CD4-positive, alpha-beta memory T cell (primary cell): ENCODE measurements at regions not wholly inside any gene's neighbourhood (a gene's known extent, or its start where the extent isn't known, plus 50 kb on each side); places are given as distances from the start of the nearest gene placed in this dataset.

Source experiments
- CTCF ChIA-PET: fragments of 350-600 bp; sonication (Branson Sonifier 250); formaldehyde crosslinking; loops from one replicate; lab custom pipeline; 2021; ENCODE audit warnings: inconsistent platforms; ENCODE audit not compliant: partially characterized antibody; lab: Charles Lee
- POLR2A ChIA-PET: fragments of 350-600 bp; sonication (Branson Sonifier 250); formaldehyde crosslinking; loops from one replicate; lab custom pipeline; 2021; ENCODE audit not compliant: partially characterized antibody; lab: Charles Lee
- DNase-seq, 5 donors: peaks; one replicate each; pipeline versions ENCODE4 v3.0.0 to v3.0.0-alpha.2; 2020 to 2022; ENCODE audit warnings: mixed read lengths in 1 of 5
- H3K27ac ChIP-seq: one replicate; pipeline ENCODE4 v1.7.0; 2013; ENCODE audit warnings: low read depth, low read length
- H3K27me3 ChIP-seq: 2 replicates; pipeline ENCODE4 v1.7.0; 2013; ENCODE audit warnings: mild to moderate bottlenecking, low read length, moderate library complexity; ENCODE audit not compliant: insufficient read depth
- H3K36me3 ChIP-seq: 2 replicates; pipeline ENCODE4 v1.7.0; 2013; ENCODE audit warnings: mild to moderate bottlenecking, low read length, moderate library complexity; ENCODE audit not compliant: insufficient read depth
- H3K4me1 ChIP-seq: 2 replicates; pipeline ENCODE4 v1.7.0; 2013; ENCODE audit warnings: mild to moderate bottlenecking, low read length, moderate library complexity; ENCODE audit not compliant: insufficient read depth
- H3K4me3 ChIP-seq, 2 donors: one replicate each; pipeline ENCODE4 v1.7.0; 2013; ENCODE audit warnings: low read length in 2 of 2, mild to moderate bottlenecking in 1 of 2
- H3K9me3 ChIP-seq, 2 donors: one replicate each; pipeline ENCODE4 v1.7.0; 2013; ENCODE audit warnings: low read length in 2 of 2, control low read depth in 1 of 2; ENCODE audit not compliant: control insufficient read depth in 1 of 2
- H3K27ac Mint-ChIP-seq, 7 donors: one replicate each; pipeline ENCODE4 v1.8.0; 2020 to 2021; ENCODE audit warnings: mixed read lengths in 7 of 7, mild to moderate bottlenecking in 6 of 7, inconsistent platforms in 3 of 7, moderate library complexity in 3 of 7
- H3K27me3 Mint-ChIP-seq, 2 donors: one replicate each; pipeline ENCODE4 v1.8.0; 2020 to 2021; ENCODE audit warnings: mixed read lengths in 2 of 2
- H3K36me3 Mint-ChIP-seq, 2 donors: one replicate each; pipeline ENCODE4 v1.8.0; 2020 to 2021; ENCODE audit warnings: mixed read lengths in 2 of 2, inconsistent platforms in 1 of 2, mild to moderate bottlenecking in 1 of 2
- H3K4me1 Mint-ChIP-seq, 4 donors: one replicate each; pipeline ENCODE4 v1.8.0; 2020 to 2021; ENCODE audit warnings: mixed read lengths in 4 of 4, mild to moderate bottlenecking in 1 of 4
- H3K4me3 Mint-ChIP-seq, 8 donors: one replicate each; pipeline ENCODE4 v1.8.0; 2020 to 2021; ENCODE audit warnings: mixed read lengths in 8 of 8, mild to moderate bottlenecking in 7 of 8, moderate library complexity in 6 of 8, inconsistent platforms in 3 of 8
- H3K9me3 Mint-ChIP-seq, 8 donors: one replicate each; pipeline ENCODE4 v1.8.0; 2020 to 2021; ENCODE audit warnings: mixed read lengths in 8 of 8, mild to moderate bottlenecking in 5 of 8, inconsistent platforms in 3 of 8, moderate library complexity in 1 of 8
- intact Hi-C: fragments of 100-400 bp; cut with micrococcal nuclease; formaldehyde crosslinking; loops from one replicate; pipeline ENCODE4 v1.15.1; 2023

- Mint-ChIP-seq H3K9me3 (peaks cover 0 to 11% (median 7%) of the 10 kb centered on the region in 8 donors), H3K4me1 (no peaks in the 10 kb centered on the region), H3K27ac (no peak overlapping the region), H3K4me3 (no peak overlapping the region), H3K27me3 (peaks cover 12 to 14% of the 10 kb centered on the region in 2 donors), H3K36me3 (no peaks in the 10 kb centered on the region)
- no peaks in the 10 kb centered on the region for H3K9me3 ChIP-seq
- H3K36me3 ChIP-seq: no peaks in the 10 kb centered on the region
- no peak overlapping the region for H3K27ac ChIP-seq
- CTCF ChIA-PET: no interaction called here
- POLR2A ChIA-PET: no interaction called here
- intact Hi-C loops: no loop called here
- H3K27me3 ChIP-seq: no peaks in the 10 kb centered on the region
- H3K4me3 ChIP-seq: no peak overlapping the region
- no peak for DNase-seq
- no peaks in the 10 kb centered on the region for H3K4me1 ChIP-seq
Observed at GRCh38 chr16:88315543-88316105, 67.1 kb upstream of the ZNF469 start.

GRCh38 chr16:88316151-88316550 lies 66.6 kb upstream of the ZNF469 start:
- H3K4me3 ChIP-seq: no peak overlapping the region
- H3K9me3 Mint-ChIP-seq: peaks cover 0 to 11% (median 8%) of the 10 kb centered on the region in 8 donors
- CTCF ChIA-PET: no interaction called here
- DNase-seq: no peak
- no peaks in the 10 kb centered on the region for H3K27me3 ChIP-seq
- H3K27ac ChIP-seq: no peak overlapping the region
- H3K9me3 ChIP-seq: no peaks in the 10 kb centered on the region
- POLR2A ChIA-PET: no interaction called here
- H3K36me3 ChIP-seq: no peaks in the 10 kb centered on the region
- H3K4me1 Mint-ChIP-seq: no peaks in the 10 kb centered on the region
- H3K36me3 Mint-ChIP-seq: no peaks in the 10 kb centered on the region
- no peak overlapping the region for H3K27ac Mint-ChIP-seq
- intact Hi-C loops: no loop called here
- H3K27me3 Mint-ChIP-seq: peaks cover 9 to 14% of the 10 kb centered on the region in 2 donors
- no peaks in the 10 kb centered on the region for H3K4me1 ChIP-seq
- no peak overlapping the region for H3K4me3 Mint-ChIP-seq

- H3K27me3 ChIP-seq: no peaks in the 10 kb centered on the region
- Mint-ChIP-seq H3K4me3 (no peak overlapping the region), H3K27me3 (peaks cover 9 to 11% of the 10 kb centered on the region in 2 donors), H3K4me1 (no peaks in the 10 kb centered on the region), H3K27ac (no peak overlapping the region), H3K9me3 (peaks cover 0 to 7% (median 6%) of the 10 kb centered on the region in 8 donors), H3K36me3 (no peaks in the 10 kb centered on the region)
- no peak overlapping the region for H3K27ac ChIP-seq
- no peak overlapping the region for H3K4me3 ChIP-seq
- H3K4me1 ChIP-seq: no peaks in the 10 kb centered on the region
- ChIA-PET POLR2A (no interaction called here), CTCF (no interaction called here)
- intact Hi-C loops: no loop called here
- no peaks in the 10 kb centered on the region for H3K9me3 ChIP-seq
- DNase-seq: no peak
- H3K36me3 ChIP-seq: no peaks in the 10 kb centered on the region
Observed at GRCh38 chr16:88316941-88317612, 65.7 kb upstream of the ZNF469 start.

- ChIA-PET CTCF (no interaction called here), POLR2A (no interaction called here)
- Histone ChIP-seq H3K9me3 (no peaks in the 10 kb centered on the region), H3K36me3 (no peaks in the 10 kb centered on the region), H3K4me1 (no peaks in the 10 kb centered on the region), H3K4me3 (no peak overlapping the region), H3K27me3 (no peaks in the 10 kb centered on the region), H3K27ac (no peak overlapping the region)
- Mint-ChIP-seq H3K4me1 (no peaks in the 10 kb centered on the region), H3K4me3 (no peak overlapping the region), H3K27ac (no peak overlapping the region), H3K36me3 (no peaks in the 10 kb centered on the region), H3K27me3 (peaks cover 8 to 9% of the 10 kb centered on the region in 2 donors), H3K9me3 (peaks cover 0 to 4% (median 1%) of the 10 kb centered on the region in 8 donors)
- intact Hi-C loops: no loop called here
- no peak for DNase-seq
Observed at GRCh38 chr16:88317613-88317965, 65.2 kb upstream of the ZNF469 start.

GRCh38 chr16:88318051-88318450 lies 64.7 kb upstream of the ZNF469 start:
- H3K4me1 ChIP-seq: no peaks in the 10 kb centered on the region
- no peak overlapping the region for H3K27ac ChIP-seq
- H3K4me3 ChIP-seq: no peak overlapping the region
- no peak for DNase-seq
- H3K36me3 Mint-ChIP-seq: no peaks in the 10 kb centered on the region
- H3K4me1 Mint-ChIP-seq: no peaks in the 10 kb centered on the region
- H3K27me3 Mint-ChIP-seq: peaks cover 8 to 9% of the 10 kb centered on the region in 2 donors
- no peaks in the 10 kb centered on the region for H3K36me3 ChIP-seq
- CTCF ChIA-PET: no interaction called here
- H3K4me3 Mint-ChIP-seq: no peak overlapping the region
- no peaks in the 10 kb centered on the region for H3K9me3 ChIP-seq
- no peaks in the 10 kb centered on the region for H3K27me3 ChIP-seq
- POLR2A ChIA-PET: no interaction called here
- H3K9me3 Mint-ChIP-seq: peaks cover 0 to 3% (median 0%) of the 10 kb centered on the region in 8 donors
- no peak overlapping the region for H3K27ac Mint-ChIP-seq
- intact Hi-C loops: no loop called here

GRCh38 chr16:88318521-88318920 lies 64.2 kb upstream of the ZNF469 start:
- Histone ChIP-seq H3K4me1 (no peaks in the 10 kb centered on the region), H3K4me3 (no peak overlapping the region), H3K36me3 (no peaks in the 10 kb centered on the region), H3K9me3 (no peaks in the 10 kb centered on the region), H3K27ac (no peak overlapping the region), H3K27me3 (no peaks in the 10 kb centered on the region)
- ChIA-PET POLR2A (no interaction called here), CTCF (no interaction called here)
- no peaks in the 10 kb centered on the region for H3K36me3 Mint-ChIP-seq
- intact Hi-C loops: no loop called here
- peaks cover 0 to 2% (median 0%) of the 10 kb centered on the region in 8 donors for H3K9me3 Mint-ChIP-seq
- no peak overlapping the region for H3K4me3 Mint-ChIP-seq
- DNase-seq: no peak
- peaks cover 5 to 8% of the 10 kb centered on the region in 2 donors for H3K27me3 Mint-ChIP-seq
- no peaks in the 10 kb centered on the region for H3K4me1 Mint-ChIP-seq
- H3K27ac Mint-ChIP-seq: no peak overlapping the region

- peaks cover 0 to 3% (median 0%) of the 10 kb centered on the region in 8 donors for H3K9me3 Mint-ChIP-seq
- intact Hi-C loops: no loop called here
- Histone ChIP-seq H3K36me3 (no peaks in the 10 kb centered on the region), H3K4me3 (no peak overlapping the region), H3K4me1 (no peaks in the 10 kb centered on the region), H3K27me3 (no peaks in the 10 kb centered on the region), H3K9me3 (no peaks in the 10 kb centered on the region), H3K27ac (no peak overlapping the region)
- DNase-seq: no peak
- no peaks in the 10 kb centered on the region for H3K36me3 Mint-ChIP-seq
- ChIA-PET POLR2A (no interaction called here), CTCF (no interaction called here)
- peaks cover 5 to 8% of the 10 kb centered on the region in 2 donors for H3K27me3 Mint-ChIP-seq
- no peak overlapping the region for H3K27ac Mint-ChIP-seq
- no peak overlapping the region for H3K4me3 Mint-ChIP-seq
- no peaks in the 10 kb centered on the region for H3K4me1 Mint-ChIP-seq
Observed at GRCh38 chr16:88319116-88319965, 63.4 kb upstream of the ZNF469 start.
